ENCODE measurements at regions not wholly inside any gene's neighbourhood (a gene's known extent, or its start where the extent isn't known, plus 50 kb on each side); places are given as distances from the start of the nearest gene placed in this dataset.
A peak's percentile ranks its signal among the peaks of the same experiment; 100 is the strongest.

- CTCF ChIA-PET = no interaction called here
- POLR2A ChIA-PET = no interaction called here
- TF ChIP-seq PKNOX1 (IDR thresholded peaks at IDR 0.05) (no peak), CTBP1 (IDR thresholded peaks at IDR 0.05; ENCODE audit: borderline replicate concordance) (no peak), FOXK2 (IDR thresholded peaks at IDR 0.05) (no peak), L3MBTL2 (conservative IDR thresholded peaks at IDR 0.05) (no peak), ZNF384 (IDR thresholded peaks at IDR 0.05) (no peak), BHLHE40 (IDR thresholded peaks at IDR 0.05; ENCODE audit: borderline replicate concordance) (no peak), FOXA1 (IDR thresholded peaks at IDR 0.05) (no peak), ARNT (IDR thresholded peaks at IDR 0.05) (no peak)
- no peak for DNase-seq (ENCODE audit: extremely low spot score)
Measured at GRCh38 chr5:40106847-40107246, 572.9 kb upstream of the PTGER4 start.

GRCh38 chr5:40098313-40098712 lies 581.4 kb upstream of the PTGER4 start:
- TF ChIP-seq FOXM1 (IDR thresholded peaks at IDR 0.05; ENCODE audit: borderline replicate concordance) (no peak), CTBP1 (IDR thresholded peaks at IDR 0.05; ENCODE audit: borderline replicate concordance) (no peak), TARDBP (IDR thresholded peaks at IDR 0.05) (no peak), SP1 (IDR thresholded peaks at IDR 0.05) (no peak)
- POLR2A ChIA-PET = no interaction called here
- CTCF ChIA-PET = no interaction called here
- no peak for DNase-seq (ENCODE audit: extremely low spot score)

GRCh38 chr5:40093550-40093949 lies 586.2 kb upstream of the PTGER4 start:
- ChIA-PET POLR2A (no interaction called here), CTCF (no interaction called here)
- DNase-seq (ENCODE audit: extremely low spot score) = no peak
- TF ChIP-seq BHLHE40 (IDR thresholded peaks at IDR 0.05; ENCODE audit: borderline replicate concordance) (no peak), PKNOX1 (IDR thresholded peaks at IDR 0.05) (no peak), FOXK2 (IDR thresholded peaks at IDR 0.05) (no peak), FOXA1 (IDR thresholded peaks at IDR 0.05) (no peak), ZNF384 (IDR thresholded peaks at IDR 0.05) (no peak), TARDBP (IDR thresholded peaks at IDR 0.05) (no peak), SUZ12 (IDR thresholded peaks at IDR 0.05) (no peak)

- ChIA-PET CTCF (no interaction called here), POLR2A (no interaction called here)
- no peak for DNase-seq (ENCODE audit: extremely low spot score)
- TF ChIP-seq PKNOX1 (IDR thresholded peaks at IDR 0.05) (no peak), NFRKB (IDR thresholded peaks at IDR 0.05) (no peak), FOXK2 (IDR thresholded peaks at IDR 0.05) (no peak), ARNT (IDR thresholded peaks at IDR 0.05) (no peak), TARDBP (IDR thresholded peaks at IDR 0.05) (no peak), LEF1 (IDR thresholded peaks at IDR 0.05; ENCODE audit: borderline replicate concordance) (no peak), BHLHE40 (IDR thresholded peaks at IDR 0.05; ENCODE audit: borderline replicate concordance) (no peak), L3MBTL2 (conservative IDR thresholded peaks at IDR 0.05) (no peak), HDGF (IDR thresholded peaks at IDR 0.05; ENCODE audit: borderline replicate concordance) (no peak), FOXM1 (IDR thresholded peaks at IDR 0.05; ENCODE audit: borderline replicate concordance) (no peak), ELF4 (IDR thresholded peaks at IDR 0.05) (no peak), FOXA1 (IDR thresholded peaks at IDR 0.05) (no peak), CTBP1 (IDR thresholded peaks at IDR 0.05; ENCODE audit: borderline replicate concordance) (no peak), ZNF384 (IDR thresholded peaks at IDR 0.05) (no peak), SUZ12 (IDR thresholded peaks at IDR 0.05) (no peak), SP1 (IDR thresholded peaks at IDR 0.05) (no peak)
Measured at GRCh38 chr5:40089269-40089668, 590.4 kb upstream of the PTGER4 start.

GRCh38 chr5:40084614-40085013 lies 595.1 kb upstream of the PTGER4 start:
- TF ChIP-seq PKNOX1 (IDR thresholded peaks at IDR 0.05) (peak; percentile 58; the same call in 1 of the 2 replicates), ARNT (IDR thresholded peaks at IDR 0.05) (no peak), FOXK2 (IDR thresholded peaks at IDR 0.05) (no peak), CTBP1 (IDR thresholded peaks at IDR 0.05; ENCODE audit: borderline replicate concordance) (no peak)
- CTCF ChIA-PET = no interaction called here
- POLR2A ChIA-PET = no interaction called here
- no peak for DNase-seq (ENCODE audit: extremely low spot score)

- no peak for DNase-seq (ENCODE audit: extremely low spot score)
- ChIA-PET CTCF (no interaction called here), POLR2A (no interaction called here)
- no peak for TF ChIP-seq SP1 (IDR thresholded peaks at IDR 0.05)
- no peak for TF ChIP-seq L3MBTL2 (conservative IDR thresholded peaks at IDR 0.05)
- TF ChIP-seq SUZ12 (IDR thresholded peaks at IDR 0.05) = no peak
- no peak for TF ChIP-seq FOXA1 (IDR thresholded peaks at IDR 0.05)
- no peak for TF ChIP-seq LEF1 (IDR thresholded peaks at IDR 0.05; ENCODE audit: borderline replicate concordance)
- no peak for TF ChIP-seq FOXK2 (IDR thresholded peaks at IDR 0.05)
- no peak for TF ChIP-seq BHLHE40 (IDR thresholded peaks at IDR 0.05; ENCODE audit: borderline replicate concordance)
- TF ChIP-seq TARDBP (IDR thresholded peaks at IDR 0.05) = no peak
- TF ChIP-seq FOXM1 (IDR thresholded peaks at IDR 0.05; ENCODE audit: borderline replicate concordance) = no peak
- no peak for TF ChIP-seq HDGF (IDR thresholded peaks at IDR 0.05; ENCODE audit: borderline replicate concordance)
- no peak for TF ChIP-seq ARNT (IDR thresholded peaks at IDR 0.05)
- TF ChIP-seq ZNF384 (IDR thresholded peaks at IDR 0.05) = no peak
- TF ChIP-seq ELF4 (IDR thresholded peaks at IDR 0.05) = no peak
- no peak for TF ChIP-seq NFRKB (IDR thresholded peaks at IDR 0.05)
- TF ChIP-seq PKNOX1 (IDR thresholded peaks at IDR 0.05) = no peak
- TF ChIP-seq CTBP1 (IDR thresholded peaks at IDR 0.05; ENCODE audit: borderline replicate concordance) = no peak
Measured at GRCh38 chr5:40082313-40082712, 597.4 kb upstream of the PTGER4 start.
